Glutamatergic neuron (in vitro differentiated cells): ENCODE measurements at regions not wholly inside any gene's neighbourhood (a gene's known extent, or its start where the extent isn't known, plus 50 kb on each side); places are given as distances from the start of the nearest gene placed in this dataset.

Experiments used
- DNase-seq: peaks from one replicate; pipeline ENCODE4 v3.0.0; 2022
- H3K27ac Mint-ChIP-seq: one replicate; pipeline ENCODE4 v1.8.0; 2020; ENCODE audit warnings: mild to moderate bottlenecking, mixed read lengths, inconsistent platforms; ENCODE audit not compliant: unreplicated experiment
- H3K27me3 Mint-ChIP-seq: one replicate; pipeline ENCODE4 v1.8.0; 2020; ENCODE audit warnings: mild to moderate bottlenecking, moderate library complexity, mixed read lengths, inconsistent platforms; ENCODE audit not compliant: unreplicated experiment
- H3K36me3 Mint-ChIP-seq: one replicate; pipeline ENCODE4 v1.8.0; 2020; ENCODE audit warnings: mild to moderate bottlenecking, mixed read lengths, inconsistent platforms; ENCODE audit not compliant: unreplicated experiment
- H3K4me1 Mint-ChIP-seq: one replicate; pipeline ENCODE4 v1.8.0; 2020; ENCODE audit warnings: mild to moderate bottlenecking, low read depth, mixed read lengths, inconsistent platforms; ENCODE audit not compliant: unreplicated experiment
- H3K4me3 Mint-ChIP-seq: one replicate; pipeline ENCODE4 v1.8.0; 2020; ENCODE audit warnings: mild to moderate bottlenecking, mixed read lengths, inconsistent platforms; ENCODE audit not compliant: unreplicated experiment
- H3K9me3 Mint-ChIP-seq: one replicate; pipeline ENCODE4 v1.8.0; 2020; ENCODE audit warnings: mild to moderate bottlenecking, moderate library complexity, mixed read lengths, inconsistent platforms; ENCODE audit not compliant: unreplicated experiment
- TF ChIP-seq, protein P1 (sequence below): fragments of 200-600 bp; sonication (generic); IDR thresholded peaks from one replicate; pipeline ENCODE4 v1.5.0; 2021; ENCODE audit not compliant: partially characterized antibody, unreplicated experiment

DNA sequence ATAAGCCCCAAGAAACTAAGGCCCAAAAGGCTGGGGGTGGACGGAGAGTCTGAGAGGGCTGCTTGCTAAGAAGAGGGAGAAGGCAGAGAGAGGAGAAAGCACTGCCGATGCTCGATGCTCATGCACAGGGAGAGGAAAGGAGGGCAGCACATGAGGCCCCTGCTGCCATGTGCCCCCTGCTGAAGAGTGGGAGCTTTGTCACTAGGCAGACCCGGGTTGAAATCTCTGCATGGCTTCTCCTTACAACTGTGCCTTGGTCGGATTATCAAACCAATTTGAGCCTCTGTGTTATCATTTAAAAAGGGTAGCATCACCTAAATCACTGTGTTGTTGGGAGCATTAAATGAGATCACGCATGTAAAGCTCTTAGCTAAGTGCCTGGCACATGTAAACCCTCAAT, 330.5 kb downstream of the NXPE2 start:
- DNase-seq: no peak
- Mint-ChIP-seq H3K4me3 (no peak overlapping the region), H3K36me3 (no peaks in the 10 kb centered on the region), H3K4me1 (peaks cover 3% of the 10 kb centered on the region), H3K27me3 (peaks cover 2% of the 10 kb centered on the region), H3K27ac (peak overlapping the region; percentile 56), H3K9me3 (peaks cover 1% of the 10 kb centered on the region)
- TF ChIP-seq, protein P1, sequence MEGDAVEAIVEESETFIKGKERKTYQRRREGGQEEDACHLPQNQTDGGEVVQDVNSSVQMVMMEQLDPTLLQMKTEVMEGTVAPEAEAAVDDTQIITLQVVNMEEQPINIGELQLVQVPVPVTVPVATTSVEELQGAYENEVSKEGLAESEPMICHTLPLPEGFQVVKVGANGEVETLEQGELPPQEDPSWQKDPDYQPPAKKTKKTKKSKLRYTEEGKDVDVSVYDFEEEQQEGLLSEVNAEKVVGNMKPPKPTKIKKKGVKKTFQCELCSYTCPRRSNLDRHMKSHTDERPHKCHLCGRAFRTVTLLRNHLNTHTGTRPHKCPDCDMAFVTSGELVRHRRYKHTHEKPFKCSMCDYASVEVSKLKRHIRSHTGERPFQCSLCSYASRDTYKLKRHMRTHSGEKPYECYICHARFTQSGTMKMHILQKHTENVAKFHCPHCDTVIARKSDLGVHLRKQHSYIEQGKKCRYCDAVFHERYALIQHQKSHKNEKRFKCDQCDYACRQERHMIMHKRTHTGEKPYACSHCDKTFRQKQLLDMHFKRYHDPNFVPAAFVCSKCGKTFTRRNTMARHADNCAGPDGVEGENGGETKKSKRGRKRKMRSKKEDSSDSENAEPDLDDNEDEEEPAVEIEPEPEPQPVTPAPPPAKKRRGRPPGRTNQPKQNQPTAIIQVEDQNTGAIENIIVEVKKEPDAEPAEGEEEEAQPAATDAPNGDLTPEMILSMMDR: no peak

DNA sequence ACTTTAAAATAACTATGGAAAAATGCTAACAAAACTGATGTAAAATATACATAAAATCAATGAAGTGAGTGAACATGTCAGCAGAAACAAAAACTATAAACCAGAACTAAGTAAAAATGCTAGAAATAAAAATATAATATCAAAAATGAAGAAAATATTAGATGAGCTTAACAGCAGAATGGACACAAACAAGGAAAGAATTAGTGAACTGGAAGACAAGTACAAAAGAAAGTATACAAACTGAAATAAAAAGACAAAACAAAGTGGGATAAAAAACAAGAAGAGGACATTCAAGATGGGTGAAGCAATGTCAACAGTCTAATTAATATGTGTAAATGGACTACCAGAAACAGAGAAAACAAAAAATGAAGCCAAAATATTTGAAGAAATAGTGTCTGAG, 339.2 kb downstream of the NXPE2 start:
- H3K9me3 Mint-ChIP-seq: peaks cover 13% of the 10 kb centered on the region
- peaks cover 2% of the 10 kb centered on the region for H3K27me3 Mint-ChIP-seq
- no peak overlapping the region for H3K27ac Mint-ChIP-seq
- H3K4me1 Mint-ChIP-seq: no peaks in the 10 kb centered on the region
- TF ChIP-seq, protein P1: no peak
- H3K36me3 Mint-ChIP-seq: peaks cover 24% of the 10 kb centered on the region
- H3K4me3 Mint-ChIP-seq: no peak overlapping the region
- DNase-seq: no peak

DNA sequence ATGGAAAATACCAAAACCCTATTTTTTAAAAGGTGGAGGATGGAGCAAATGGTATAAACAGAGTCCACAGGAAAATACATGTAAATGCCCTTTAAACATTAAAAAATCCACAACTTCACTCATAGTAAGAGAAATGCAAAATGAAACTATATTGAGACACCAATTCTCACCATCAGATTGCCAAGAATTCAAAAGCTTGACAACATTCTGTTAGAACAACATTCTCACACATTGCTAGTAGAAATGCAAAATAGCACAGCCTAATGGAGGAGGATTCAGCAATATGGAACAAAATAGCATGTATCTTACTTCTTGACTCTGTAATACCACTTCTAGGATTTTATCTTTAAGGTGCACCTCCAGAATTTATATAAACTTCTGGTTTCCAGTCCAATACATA, 351.8 kb downstream of the NXPE2 start:
- H3K27ac Mint-ChIP-seq: no peak overlapping the region
- no peaks in the 10 kb centered on the region for H3K9me3 Mint-ChIP-seq
- H3K27me3 Mint-ChIP-seq: no peaks in the 10 kb centered on the region
- H3K4me1 Mint-ChIP-seq: peaks cover 2% of the 10 kb centered on the region
- no peak for DNase-seq
- H3K36me3 Mint-ChIP-seq: peaks cover 18% of the 10 kb centered on the region
- H3K4me3 Mint-ChIP-seq: no peak overlapping the region
- TF ChIP-seq, protein P1: no peak

DNA sequence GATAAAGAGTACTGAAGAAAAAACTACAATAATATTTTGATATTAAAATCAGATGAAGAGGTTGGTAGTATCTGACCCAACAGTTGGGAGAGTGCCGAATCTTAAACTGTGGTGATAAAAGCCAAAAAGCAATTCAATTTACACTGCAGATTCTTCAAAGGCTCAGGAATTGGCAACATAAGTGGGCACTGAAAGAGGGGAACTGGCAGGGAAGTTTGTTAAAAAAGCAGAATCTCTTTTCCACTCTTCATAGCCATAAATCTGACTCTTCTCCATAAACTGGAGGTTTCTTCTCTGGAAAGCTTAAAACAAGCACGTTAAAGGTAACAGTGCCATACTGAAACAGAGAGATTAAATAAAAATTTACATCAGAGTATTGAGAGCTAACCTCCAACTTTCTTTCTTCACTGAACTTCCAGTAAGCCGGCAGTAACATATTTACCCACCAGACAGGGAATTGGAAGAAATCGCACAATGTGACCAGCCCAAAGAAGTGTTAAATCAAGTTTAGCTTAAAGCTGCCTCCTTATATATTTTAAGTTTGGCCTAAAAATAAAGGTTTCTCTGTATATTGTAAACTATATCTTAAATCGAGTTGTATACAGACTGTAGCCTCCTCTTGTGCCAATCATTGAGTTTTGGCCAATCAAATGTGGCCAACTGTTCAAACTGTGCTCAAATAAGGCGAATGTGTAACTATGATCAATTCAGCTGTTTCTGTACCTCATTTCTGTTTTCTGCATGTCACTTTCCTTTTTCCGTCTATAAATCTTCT, 358.3 kb downstream of the NXPE2 start:
- Mint-ChIP-seq H3K4me1 (peaks cover 20% of the 10 kb centered on the region), H3K9me3 (peaks cover 2% of the 10 kb centered on the region), H3K4me3 (no peak overlapping the region), H3K27me3 (no peaks in the 10 kb centered on the region), H3K27ac (no peak overlapping the region), H3K36me3 (peaks cover 8% of the 10 kb centered on the region)
- no peak for DNase-seq
- TF ChIP-seq, protein P1: no peak

DNA sequence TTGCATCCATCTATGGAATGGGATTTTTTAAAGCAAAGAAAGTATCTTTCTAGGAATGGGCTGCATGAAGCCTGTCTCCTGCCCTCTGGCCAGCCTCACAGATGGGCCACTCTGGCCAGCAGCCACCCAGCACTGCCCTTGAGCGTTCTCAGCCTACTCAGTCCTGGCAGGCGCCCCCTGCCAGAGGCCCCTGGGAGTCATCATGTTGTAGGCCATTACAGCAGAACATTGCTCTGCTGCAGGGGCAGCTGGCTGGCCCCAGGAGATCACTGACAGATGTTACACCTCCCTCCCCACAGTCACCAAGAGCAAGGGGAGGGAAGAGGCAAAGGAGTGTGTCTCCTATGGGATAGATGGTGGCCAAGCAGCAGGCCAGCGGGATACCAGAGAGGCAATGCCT, 363.7 kb downstream of the NXPE2 start:
- peaks cover 10% of the 10 kb centered on the region for H3K27me3 Mint-ChIP-seq

More for the DNA sequence above, 363.7 kb downstream of the NXPE2 start:
- Mint-ChIP-seq H3K27ac (peak overlapping the region; percentile 71), H3K36me3 (peaks cover 4% of the 10 kb centered on the region), H3K4me3 (peak overlapping the region; percentile 58), H3K4me1 (peaks cover 56% of the 10 kb centered on the region), H3K9me3 (peaks cover 20% of the 10 kb centered on the region)
- TF ChIP-seq, protein P1: peak; percentile 51
- peak; percentile 86 for DNase-seq
